Lower lobe of right lung (tissue), 2 donors: ENCODE measurements at regions not wholly inside any gene's neighbourhood (a gene's known extent, or its start where the extent isn't known, plus 50 kb on each side); places are given as distances from the start of the nearest gene placed in this dataset.

Experiments
- ATAC-seq, 2 donors: fragments of 200-7000 bp; cut with Tn5 transposase; one replicate each; pipeline ENCODE4 v1.9.1; 2020 to 2022; ENCODE audit warnings: mild to moderate bottlenecking in 2 of 2, moderate library complexity in 2 of 2
- DNase-seq: peaks from one replicate; pipeline ENCODE4 v3.0.0-alpha.2; 2020
- H3K27ac ChIP-seq: fragments of 200-600 bp; one replicate; pipeline ENCODE4 v1.8.0; 2022
- H3K27me3 ChIP-seq: fragments of 200-600 bp; one replicate; pipeline ENCODE4 v1.8.0; 2022; ENCODE audit warnings: low read depth
- H3K36me3 ChIP-seq: fragments of 200-600 bp; one replicate; pipeline ENCODE4 v1.8.0; 2022; ENCODE audit warnings: mild to moderate bottlenecking
- H3K4me1 ChIP-seq: fragments of 200-600 bp; one replicate; pipeline ENCODE4 v1.8.0; 2022
- H3K4me3 ChIP-seq: fragments of 200-600 bp; one replicate; pipeline ENCODE4 v1.8.0; 2022; ENCODE audit warnings: mild to moderate bottlenecking
- H3K9me3 ChIP-seq: fragments of 200-600 bp; one replicate; pipeline ENCODE4 v1.8.0; 2022
- CTCF ChIP-seq: fragments of 200-600 bp; IDR thresholded peaks from one replicate; pipeline ENCODE4 v1.8.0; 2022; ENCODE audit warnings: antibody characterized with exemption, mild to moderate bottlenecking
- intact Hi-C: fragments of 100-400 bp; cut with DNase I; formaldehyde crosslinking; loops from one replicate; pipeline ENCODE4 v1.11.0; 2022
- donor health status: DM: no; HTN: yes; CAD: no; lungs with severe emphysema.

- Histone ChIP-seq H3K36me3 (no peaks in the 10 kb centered on the region), H3K27me3 (no peaks in the 10 kb centered on the region), H3K4me3 (no peak overlapping the region), H3K4me1 (no peaks in the 10 kb centered on the region), H3K27ac (no peak overlapping the region), H3K9me3 (no peaks in the 10 kb centered on the region)
- ATAC-seq (no peak), DNase-seq (no peak)
- no peak for TF ChIP-seq CTCF
- intact Hi-C loops = no loop called here
These were observed 76.9 kb upstream of the HAO2 start for GRCh38 chr1:119291611-119292206.

- H3K36me3 ChIP-seq = no peaks in the 10 kb centered on the region
- DNase-seq = no peak
- H3K27ac ChIP-seq = no peak overlapping the region
- H3K9me3 ChIP-seq = no peaks in the 10 kb centered on the region
- H3K4me3 ChIP-seq = no peak overlapping the region
- no peak for ATAC-seq
- H3K27me3 ChIP-seq = no peaks in the 10 kb centered on the region
- no peak for TF ChIP-seq CTCF
- intact Hi-C loops = no loop called here
- H3K4me1 ChIP-seq = no peaks in the 10 kb centered on the region
These were observed 74.8 kb upstream of the HAO2 start for GRCh38 chr1:119293797-119294196.

GRCh38 chr1:119294199-119294598 lies 74.4 kb upstream of the HAO2 start:
- Histone ChIP-seq H3K4me1 (no peaks in the 10 kb centered on the region), H3K4me3 (no peak overlapping the region), H3K27ac (no peak overlapping the region), H3K36me3 (no peaks in the 10 kb centered on the region), H3K9me3 (no peaks in the 10 kb centered on the region), H3K27me3 (no peaks in the 10 kb centered on the region)
- DNase-seq (no peak), ATAC-seq (no peak)
- no peak for TF ChIP-seq CTCF
- intact Hi-C loops = no loop called here

- Histone ChIP-seq H3K36me3 (no peaks in the 10 kb centered on the region), H3K4me3 (no peak overlapping the region), H3K27me3 (no peaks in the 10 kb centered on the region), H3K9me3 (no peaks in the 10 kb centered on the region), H3K27ac (no peak overlapping the region), H3K4me1 (no peaks in the 10 kb centered on the region)
- intact Hi-C loops = no loop called here
- no peak for TF ChIP-seq CTCF
- DNase-seq (no peak), ATAC-seq (no peak)
These were observed 73.9 kb upstream of the HAO2 start for GRCh38 chr1:119294722-119295121.

- ATAC-seq = no peak
- intact Hi-C loops = no loop called here
- no peak for DNase-seq
- no peak for TF ChIP-seq CTCF
- Histone ChIP-seq H3K9me3 (no peaks in the 10 kb centered on the region), H3K36me3 (no peaks in the 10 kb centered on the region), H3K4me3 (no peak overlapping the region), H3K4me1 (no peaks in the 10 kb centered on the region), H3K27ac (no peak overlapping the region), H3K27me3 (no peaks in the 10 kb centered on the region)
These were observed 69.8 kb upstream of the HAO2 start for GRCh38 chr1:119298687-119299303.
